Endothelial cell of umbilical vein (primary cell): ENCODE measurements at regions not wholly inside any gene's neighbourhood (a gene's known extent, or its start where the extent isn't known, plus 50 kb on each side); places are given as distances from the start of the nearest gene placed in this dataset.

Source experiments
- BruUV-seq: library from RNA; stranded (reverse); fragments of 400-500 nt; replicated peaks from 2 replicates; lab custom pipeline; 2021; lab: Mats Ljungman, UMichigan
- CTCF ChIA-PET: fragments of 300-600, 350-600 bp; sonication (Branson Sonifier 250); formaldehyde crosslinking; loops from one replicate; lab custom pipeline; 2021; ENCODE audit warnings: antibody characterized with exemption, inconsistent platforms; lab: Charles Lee
- POLR2A ChIA-PET: fragments of 300-600, 350-600 bp; sonication (Branson Sonifier 250); formaldehyde crosslinking; loops from one replicate; lab custom pipeline; 2021; ENCODE audit warnings: antibody characterized with exemption, inconsistent platforms; lab: Charles Lee
- DNase-seq: peaks from one replicate; pipeline ENCODE4 v3.0.0-alpha.2; 2011; ENCODE audit warnings: low read depth, low spot score
- FAIRE-seq: peaks from 2 replicates; lab custom pipeline; 2011; peaks lifted over from hg19 to GRCh38; lab: Jason Lieb, UNC
- H2AFZ ChIP-seq: 2 replicates; pipeline ENCODE4 v1.6.0; 2012; ENCODE audit warnings: low read depth, low read length, control low read depth, inconsistent platforms
- H3K27ac ChIP-seq: 2 replicates; pipeline ENCODE4 v1.5.1; 2011; ENCODE audit warnings: low read depth, mild to moderate bottlenecking, control low read depth, low read length, moderate library complexity; ENCODE audit not compliant: insufficient read depth
- H3K27me3 ChIP-seq, 2 experiments: 2 replicates each; pipeline versions ENCODE4 v1.6.0 to v1.6.1; 2011; ENCODE audit warnings: low read length in 2 of 2, mixed read lengths in 1 of 2; ENCODE audit not compliant: control insufficient read depth in 2 of 2, insufficient read depth in 2 of 2
- H3K36me3 ChIP-seq, 2 experiments: 2 replicates in 1 of 2; 3 replicates in 1 of 2; pipeline ENCODE4 v1.5.1; 2011; ENCODE audit warnings: low read length in 2 of 2, mild to moderate bottlenecking in 1 of 2, moderate library complexity in 1 of 2; ENCODE audit not compliant: control insufficient read depth in 2 of 2, insufficient read depth in 2 of 2; ENCODE audit errors: extremely low read depth in 1 of 2
- H3K4me1 ChIP-seq: 3 replicates; pipeline ENCODE4 v1.5.1; 2011; ENCODE audit warnings: mild to moderate bottlenecking, low read length; ENCODE audit not compliant: control insufficient read depth, insufficient read depth; ENCODE audit errors: extremely low read depth
- H3K4me2 ChIP-seq: 2 replicates; pipeline ENCODE4 v1.6.1; 2011; ENCODE audit warnings: low read length, control low read depth, mixed read lengths; ENCODE audit not compliant: insufficient read depth
- H3K4me3 ChIP-seq, 3 experiments: fragments of 200-600 bp in 1 of 3; sonication (generic), shearing (Covaris generic) in 1 of 3; replicated peaks in 1 of 3; 2 replicates each; pipeline ENCODE4 v1.5.1; 2011 to 2016; ENCODE audit warnings: control low read depth in 3 of 3, low read length in 3 of 3, mild to moderate bottlenecking in 2 of 3, inconsistent platforms in 1 of 3, low read depth in 1 of 3, moderate library complexity in 1 of 3; ENCODE audit not compliant: insufficient read depth in 1 of 3
- H3K79me2 ChIP-seq: 2 replicates; pipeline ENCODE4 v1.6.0; 2012; ENCODE audit warnings: low read length, inconsistent platforms; ENCODE audit not compliant: control insufficient read depth, insufficient read depth
- H3K9ac ChIP-seq: replicated peaks from 2 replicates; pipeline ENCODE3; 2011; ENCODE audit warnings: low read length, control low read depth; ENCODE audit not compliant: insufficient read depth; ENCODE audit errors: extremely low read depth
- H3K9me1 ChIP-seq: replicated peaks from 3 replicates; pipeline ENCODE4 v1.6.0; 2011; ENCODE audit warnings: mild to moderate bottlenecking, low read length; ENCODE audit not compliant: control insufficient read depth, insufficient read depth; ENCODE audit errors: extremely low read depth
- H3K9me3 ChIP-seq: replicated peaks from 2 replicates; pipeline ENCODE4 v1.5.1; 2012; ENCODE audit warnings: low read length, inconsistent platforms; ENCODE audit not compliant: control insufficient read depth, insufficient read depth
- H4K20me1 ChIP-seq: replicated peaks from 2 replicates; pipeline ENCODE3; 2011; ENCODE audit warnings: mild to moderate bottlenecking, low read length; ENCODE audit not compliant: control insufficient read depth, insufficient read depth; ENCODE audit errors: extremely low read depth
- EZH2 ChIP-seq: IDR thresholded peaks from 2 replicates; pipeline ENCODE4 v1.6.1; 2012; ENCODE audit warnings: borderline replicate concordance, low read depth, mild to moderate bottlenecking, moderate library complexity, low read length, inconsistent platforms; ENCODE audit not compliant: severe bottlenecking
- FOS ChIP-seq: IDR thresholded peaks from 2 replicates; pipeline ENCODE4 v1.6.1; 2011; ENCODE audit warnings: mild to moderate bottlenecking, low read length, moderate library complexity, borderline replicate concordance; ENCODE audit not compliant: insufficient read depth
- GATA2 ChIP-seq: IDR thresholded peaks from 2 replicates; pipeline ENCODE4 v1.7.0; 2011; ENCODE audit warnings: low read depth, mild to moderate bottlenecking, moderate library complexity, mixed read lengths, low read length; ENCODE audit not compliant: insufficient read length, insufficient read depth
- JUN ChIP-seq: IDR thresholded peaks from 2 replicates; pipeline ENCODE4 v1.6.1; 2011; ENCODE audit warnings: borderline replicate concordance, low read depth; ENCODE audit not compliant: insufficient read length, insufficient read depth
- MAX ChIP-seq: IDR thresholded peaks from 2 replicates; pipeline ENCODE4 v1.6.1; 2011; ENCODE audit not compliant: insufficient read depth, insufficient read length
- POLR2A ChIP-seq: IDR thresholded peaks from 2 replicates; pipeline ENCODE4 v1.6.1; 2012; ENCODE audit warnings: low read depth, mild to moderate bottlenecking, control low read depth, low read length
- POLR2AphosphoS5 ChIP-seq: IDR thresholded peaks from 2 replicates; pipeline ENCODE4 v1.6.1; 2012; ENCODE audit warnings: low read depth, mild to moderate bottlenecking, control low read depth, low read length, moderate library complexity; ENCODE audit not compliant: insufficient read depth
- dilution Hi-C: fragments of 300-500 bp; cut with MboI; formaldehyde crosslinking; loops from one replicate; pipeline ENCODE4 v1.15.0; 2019; ENCODE audit warnings: low sequenced_read_pairs; ENCODE audit not compliant: extremely low pct_ligation_motif_present
- intact Hi-C: fragments of 100-400 bp; cut with micrococcal nuclease; formaldehyde crosslinking; loops from one replicate; pipeline ENCODE4 v1.10.0; 2022
- TF ChIP-seq, protein P1 (sequence below), 2 donors: IDR thresholded peaks; 1 replicate in 1 of 2; 2 replicates in 1 of 2; pipeline ENCODE4 v1.5.1; 2011; ENCODE audit warnings: low read length in 2 of 2, mild to moderate bottlenecking in 2 of 2, moderate library complexity in 2 of 2, control low read depth in 1 of 2, inconsistent platforms in 1 of 2, low read depth in 1 of 2; ENCODE audit not compliant: insufficient read depth in 1 of 2; ENCODE audit errors: extremely low read depth in 1 of 2

DNA sequence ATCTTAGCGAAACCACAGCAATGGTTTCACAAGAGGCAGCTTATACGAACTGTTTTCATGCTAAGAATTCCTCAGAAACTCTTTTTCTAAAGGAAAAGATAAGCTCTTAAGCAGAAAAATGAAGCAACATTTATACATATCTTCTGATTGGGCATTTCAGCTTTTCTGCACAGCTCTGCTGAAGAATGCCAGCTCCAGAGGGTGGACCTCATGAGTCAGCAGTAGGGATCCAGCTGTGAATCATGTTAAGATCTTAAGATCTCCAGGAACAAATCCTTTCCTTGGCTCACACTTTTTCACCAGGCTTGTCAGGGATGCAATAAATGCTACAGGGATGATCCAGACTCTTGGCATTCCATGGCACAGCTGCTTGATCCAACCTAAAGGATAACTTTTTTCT lies 477.1 kb upstream of the CCDC196 start:
- dilution Hi-C loops (no loop called here), intact Hi-C loops (no loop called here)

More for the DNA sequence above, 477.1 kb upstream of the CCDC196 start:
- ChIA-PET POLR2A (no interaction called here), CTCF (no interaction called here)
- Histone ChIP-seq H3K36me3 (no peaks in the 10 kb centered on the region), H3K79me2 (no peaks in the 10 kb centered on the region), H2AFZ (no peak overlapping the region), H3K27me3 (no peaks in the 10 kb centered on the region), H3K9ac (no peak overlapping the region), H4K20me1 (no peaks in the 10 kb centered on the region), H3K9me3 (no peaks in the 10 kb centered on the region), H3K9me1 (no peaks in the 10 kb centered on the region), H3K27ac (no peak overlapping the region), H3K4me2 (no peak overlapping the region), H3K4me1 (no peaks in the 10 kb centered on the region), H3K4me3 (no peak overlapping the region)
- no TSS peak for BruUV-seq
- DNase-seq = no peak
- TF ChIP-seq, protein P1, sequence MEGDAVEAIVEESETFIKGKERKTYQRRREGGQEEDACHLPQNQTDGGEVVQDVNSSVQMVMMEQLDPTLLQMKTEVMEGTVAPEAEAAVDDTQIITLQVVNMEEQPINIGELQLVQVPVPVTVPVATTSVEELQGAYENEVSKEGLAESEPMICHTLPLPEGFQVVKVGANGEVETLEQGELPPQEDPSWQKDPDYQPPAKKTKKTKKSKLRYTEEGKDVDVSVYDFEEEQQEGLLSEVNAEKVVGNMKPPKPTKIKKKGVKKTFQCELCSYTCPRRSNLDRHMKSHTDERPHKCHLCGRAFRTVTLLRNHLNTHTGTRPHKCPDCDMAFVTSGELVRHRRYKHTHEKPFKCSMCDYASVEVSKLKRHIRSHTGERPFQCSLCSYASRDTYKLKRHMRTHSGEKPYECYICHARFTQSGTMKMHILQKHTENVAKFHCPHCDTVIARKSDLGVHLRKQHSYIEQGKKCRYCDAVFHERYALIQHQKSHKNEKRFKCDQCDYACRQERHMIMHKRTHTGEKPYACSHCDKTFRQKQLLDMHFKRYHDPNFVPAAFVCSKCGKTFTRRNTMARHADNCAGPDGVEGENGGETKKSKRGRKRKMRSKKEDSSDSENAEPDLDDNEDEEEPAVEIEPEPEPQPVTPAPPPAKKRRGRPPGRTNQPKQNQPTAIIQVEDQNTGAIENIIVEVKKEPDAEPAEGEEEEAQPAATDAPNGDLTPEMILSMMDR (IDR thresholded peaks at IDR 0.05; ENCODE audit: extremely low read depth in 1 of 2, insufficient read depth in 1 of 2, low read depth in 1 of 2, low read length in 2 of 2) = no peak
- TF ChIP-seq JUN (no peak), FOS (no peak), EZH2 (no peak), MAX (no peak), GATA2 (no peak), POLR2A (no peak), POLR2AphosphoS5 (no peak)
- no peak for FAIRE-seq
